Head of caudate nucleus (tissue), 42 donors: ENCODE measurements at regions not wholly inside any gene's neighbourhood (a gene's known extent, or its start where the extent isn't known, plus 50 kb on each side); places are given as distances from the start of the nearest gene placed in this dataset.

Source experiments
- DNase-seq, 42 donors: peaks; one replicate each; pipeline versions ENCODE4 v3.0.0 to v3.0.0-alpha.2; 2020 to 2021; ENCODE audit warnings: mixed read lengths in 7 of 42
- intact Hi-C: fragments of 100-400 bp; cut with DNase I; formaldehyde crosslinking; loops from one replicate; pipeline ENCODE4 v1.15.0; 2022

GRCh38 chr7:18290865-18291264, 204.7 kb upstream of the HDAC9 start:
- intact Hi-C loops: no loop called here
- no peak for DNase-seq

- no peak for DNase-seq
- intact Hi-C loops: no loop called here
Observed at GRCh38 chr7:18292584-18292983, 203.0 kb upstream of the HDAC9 start.

DNA sequence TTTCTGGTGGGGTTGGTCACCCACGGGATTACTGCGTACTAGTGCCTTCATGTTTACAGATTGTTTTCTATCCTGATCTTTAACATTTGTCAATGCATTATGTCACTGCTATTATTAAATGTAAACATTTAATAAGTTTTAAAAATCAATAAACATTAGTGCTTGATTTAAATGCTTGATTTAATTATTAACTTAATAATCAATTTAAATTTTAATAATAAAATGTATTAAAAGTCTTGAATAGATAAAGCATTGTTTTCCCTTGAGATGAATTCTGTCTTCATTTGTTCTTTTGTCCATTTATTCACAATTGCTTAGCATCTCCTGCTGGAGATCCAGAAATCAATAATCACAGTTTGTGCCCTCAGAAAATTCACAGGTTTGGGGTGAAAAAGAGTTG, 201.8 kb upstream of the HDAC9 start:
- intact Hi-C loops: no loop called here
- DNase-seq: no peak

DNA sequence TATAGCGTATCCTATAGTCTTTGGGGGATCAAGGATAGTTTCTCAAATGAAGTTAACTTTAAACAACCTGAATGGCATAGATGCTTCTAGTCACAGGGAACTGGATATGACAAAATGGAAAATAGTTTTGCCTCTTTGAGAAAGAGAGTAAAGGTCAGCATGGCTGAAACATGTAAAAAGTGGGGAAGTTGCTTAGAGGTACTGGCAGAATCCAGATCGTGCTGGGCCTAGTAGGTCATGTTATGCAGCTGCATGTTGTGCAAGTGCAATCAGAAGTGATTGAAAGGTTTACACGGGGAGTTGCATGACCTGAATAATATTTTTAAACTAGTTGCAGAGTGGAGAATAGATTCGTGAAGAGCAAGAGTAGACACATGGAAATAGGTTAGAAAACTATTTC, 201.1 kb upstream of the HDAC9 start:
- intact Hi-C loops: no loop called here
- DNase-seq: no peak

DNA sequence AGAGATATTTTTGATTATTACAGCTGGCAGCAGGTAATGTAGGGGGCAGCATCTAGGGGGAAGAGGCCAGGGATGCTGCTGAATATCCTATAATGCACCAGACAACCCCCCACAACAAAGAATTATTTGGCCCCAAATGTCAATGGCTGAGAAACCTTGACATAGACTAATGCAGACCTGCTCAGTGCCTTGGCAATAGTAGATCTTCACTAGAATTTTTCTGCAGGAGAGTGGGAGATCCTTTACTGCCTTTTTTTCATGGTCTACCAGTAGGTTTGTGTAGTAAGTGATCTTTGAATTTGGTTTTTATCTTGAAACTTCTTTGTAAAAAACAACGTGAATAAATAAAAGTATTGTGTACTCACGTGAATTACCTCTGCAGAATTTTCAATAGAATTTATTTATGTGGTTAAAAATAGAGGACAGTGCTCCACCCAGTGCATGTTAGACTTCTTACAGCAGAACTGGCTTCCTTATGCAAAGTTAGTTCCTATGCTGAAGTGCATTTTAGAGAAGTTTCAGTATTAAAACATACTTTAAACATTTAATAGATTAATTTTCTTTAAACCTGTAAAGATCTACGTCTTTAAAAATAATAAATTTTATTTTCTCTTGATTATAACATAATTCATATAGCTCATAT, 199.6 kb upstream of the HDAC9 start:
- intact Hi-C loops: no loop called here
- DNase-seq: no peak

GRCh38 chr7:18302097-18302496, 193.5 kb upstream of the HDAC9 start:
- intact Hi-C loops: no loop called here

GRCh38 chr7:18305866-18306265, 189.7 kb upstream of the HDAC9 start:
- no peak for DNase-seq
- intact Hi-C loops: no loop called here

More at GRCh38 chr7:18302097-18302496, 193.5 kb upstream of the HDAC9 start:
- no peak for DNase-seq

- DNase-seq: no peak
- intact Hi-C loops: no loop called here
Observed at GRCh38 chr7:18306696-18307095, 188.9 kb upstream of the HDAC9 start.

DNA sequence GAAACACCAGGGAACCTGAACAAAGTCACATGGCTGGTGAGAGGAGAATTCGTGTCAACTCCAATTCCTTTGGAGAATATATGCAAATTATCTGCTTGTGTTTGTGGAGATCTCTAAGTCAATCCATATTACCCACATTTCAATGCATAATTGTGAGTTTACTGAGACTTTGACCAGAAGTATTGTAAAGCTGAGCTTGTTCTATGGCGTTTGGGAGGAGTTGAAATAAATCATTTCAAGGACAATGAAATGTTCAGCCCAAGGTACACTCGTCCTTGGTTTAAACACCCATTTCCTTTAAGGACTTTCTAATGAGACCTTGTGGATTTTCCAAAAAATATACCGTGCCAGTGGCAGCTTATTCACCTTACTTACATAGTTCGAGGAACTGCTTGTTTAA, 186.6 kb upstream of the HDAC9 start:
- intact Hi-C loops: no loop called here
- DNase-seq: no peak

GRCh38 chr7:18312482-18312881, 183.1 kb upstream of the HDAC9 start:
- DNase-seq: no peak
- intact Hi-C loops: no loop called here

GRCh38 chr7:18313965-18314364, 181.6 kb upstream of the HDAC9 start:
- intact Hi-C loops: no loop called here
- no peak for DNase-seq

DNA sequence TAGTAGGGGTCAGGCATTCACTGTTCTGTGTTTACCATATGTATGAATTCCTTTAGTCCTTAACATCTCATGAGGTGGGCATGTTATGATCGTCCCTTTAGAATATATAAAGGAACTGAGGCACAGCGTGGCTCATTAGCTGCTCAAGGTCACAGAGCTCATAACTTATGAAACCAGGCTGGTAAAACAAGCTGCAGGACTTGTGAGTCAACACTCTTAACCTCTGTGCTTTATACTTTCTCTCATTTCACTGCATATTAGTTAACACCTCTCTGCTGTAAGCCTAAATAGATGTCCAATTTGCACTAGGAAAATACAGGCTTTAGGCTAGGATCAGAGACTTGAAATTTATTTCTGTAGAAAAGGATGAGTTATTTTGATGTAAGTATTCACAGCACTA, 180.3 kb upstream of the HDAC9 start:
- no peak for DNase-seq
- intact Hi-C loops: no loop called here

DNA sequence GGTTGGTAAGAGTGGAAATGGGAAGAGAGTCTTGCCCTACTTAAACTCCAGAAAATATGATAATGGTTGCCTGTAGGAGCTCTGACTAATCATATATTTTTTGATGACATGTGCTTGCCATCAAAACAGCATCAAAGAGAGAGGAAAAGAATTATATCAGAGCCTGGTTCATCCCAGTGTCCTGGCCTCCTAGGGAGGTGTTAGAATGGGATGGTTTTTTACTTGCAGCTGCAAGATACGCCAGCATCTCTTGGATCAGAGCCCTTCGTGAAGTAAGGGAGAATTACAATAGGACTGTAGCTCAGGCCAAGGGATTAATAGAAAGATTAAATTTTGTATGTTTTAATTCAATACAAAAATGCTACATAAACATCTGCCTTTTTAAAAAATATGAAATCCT, 177.6 kb upstream of the HDAC9 start:
- intact Hi-C loops: no loop called here
- no peak for DNase-seq

GRCh38 chr7:18320422-18320821, 175.1 kb upstream of the HDAC9 start:
- intact Hi-C loops: no loop called here
- DNase-seq: no peak

- DNase-seq: peak in 1 of 42 donors; percentile 7
- intact Hi-C loops: no loop called here
Observed at GRCh38 chr7:18320971-18321567, 174.5 kb upstream of the HDAC9 start.

DNA sequence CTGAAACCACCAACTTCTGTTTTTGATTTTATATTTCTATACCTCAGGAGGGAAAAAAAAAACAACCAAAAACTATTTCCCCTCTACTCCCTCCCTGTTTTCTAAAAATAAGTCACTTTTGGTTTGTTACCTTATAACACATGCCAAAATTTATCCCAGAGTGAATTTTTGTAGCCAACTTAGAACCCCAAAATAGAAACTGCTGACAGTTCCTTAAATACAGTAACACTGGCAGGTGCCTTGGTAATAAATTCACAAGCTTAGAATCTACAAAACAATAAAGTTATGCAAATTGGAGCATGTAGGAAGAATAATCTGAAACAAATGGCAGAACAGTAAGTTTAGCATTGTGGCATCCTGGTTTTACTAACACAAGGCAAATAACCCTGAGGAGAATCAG, 165.0 kb upstream of the HDAC9 start:
- intact Hi-C loops: no loop called here
- DNase-seq: no peak

DNA sequence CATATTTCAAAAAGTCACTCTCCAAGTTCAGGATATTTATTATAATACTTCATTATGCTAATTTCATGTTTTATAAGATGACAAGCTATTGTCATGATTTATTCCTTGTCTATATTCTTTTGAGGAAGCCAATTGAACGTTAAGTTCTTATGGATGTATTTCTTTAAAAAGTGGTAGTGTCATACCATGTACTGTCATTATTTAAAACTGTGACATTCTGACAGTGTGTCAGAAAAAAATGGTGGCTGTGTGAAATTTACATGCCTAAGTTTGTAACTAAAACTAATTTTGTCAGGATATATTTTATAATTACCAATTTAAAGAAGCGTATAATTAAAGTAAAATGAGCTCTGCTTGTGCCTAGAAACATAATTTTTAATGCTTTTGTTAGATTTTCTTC, 158.9 kb upstream of the HDAC9 start:
- no peak for DNase-seq
- intact Hi-C loops: no loop called here

DNA sequence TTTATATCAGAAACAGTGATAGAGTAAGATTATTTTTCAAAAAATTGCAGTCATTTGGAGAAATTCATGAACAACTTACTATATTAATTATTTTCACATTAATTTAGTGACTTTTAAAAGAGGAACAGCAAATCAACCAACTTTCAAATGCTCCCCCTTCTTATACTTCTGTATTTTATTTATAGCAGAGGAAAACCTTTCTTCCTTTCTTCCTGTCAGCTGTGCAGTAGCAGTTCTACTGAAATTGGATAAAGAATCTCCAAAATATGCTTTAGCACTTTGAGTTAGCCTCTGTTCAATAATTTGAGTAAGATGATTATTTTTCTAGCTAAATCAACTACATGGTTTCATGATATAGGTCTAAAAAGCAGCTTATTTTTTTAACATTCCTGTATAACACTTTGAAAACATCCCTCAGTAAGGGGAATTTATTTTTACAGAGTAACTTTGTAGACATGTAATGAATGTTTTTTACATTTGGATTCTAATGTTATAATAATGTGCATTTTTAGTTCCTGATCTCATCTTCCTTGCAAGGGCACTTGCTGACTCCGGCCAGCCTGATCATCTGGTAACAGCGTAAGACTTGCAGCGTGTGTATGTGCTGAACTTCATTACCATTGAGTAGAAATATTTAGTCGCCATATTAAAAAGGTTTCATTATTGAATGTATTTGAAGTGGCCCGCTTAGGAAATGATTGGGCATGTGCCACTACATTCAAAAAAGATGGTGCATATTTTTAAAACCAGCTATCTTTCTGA, 158.3 kb upstream of the HDAC9 start:
- no peak for DNase-seq
- intact Hi-C loops: no loop called here

- intact Hi-C loops: no loop called here
- no peak for DNase-seq
Observed at GRCh38 chr7:18338910-18339523, 156.5 kb upstream of the HDAC9 start.

- intact Hi-C loops: loop anchor here (10.0 kb wide), 2 partner anchors 567 to 657 kb away; no protein-coding TSS in a partner anchor
- DNase-seq: no peak
Observed at GRCh38 chr7:18341756-18342155, 153.8 kb upstream of the HDAC9 start.
